WTC11 (cell line): ENCODE measurements at regions not wholly inside any gene's neighbourhood (a gene's known extent, or its start where the extent isn't known, plus 50 kb on each side); places are given as distances from the start of the nearest gene placed in this dataset.

Experiments
- ATAC-seq: fragments of 200-7000 bp; cut with Tn5 transposase; 2 replicates; pipeline ENCODE4 v1.10.0; 2021; ENCODE audit warnings: mild to moderate bottlenecking, moderate library complexity
- CTCF ChIA-PET: fragments of 300-600 bp; sonication (Branson Sonifier 250); formaldehyde crosslinking; loops from one replicate; lab custom pipeline; 2021; ENCODE audit warnings: antibody characterized with exemption; lab: Charles Lee
- POLR2A ChIA-PET: fragments of 350-600 bp; sonication (Branson Sonifier 250); formaldehyde crosslinking; loops from one replicate; lab custom pipeline; 2021; ENCODE audit warnings: antibody characterized with exemption; lab: Charles Lee
- DNase-seq: peaks from one replicate; pipeline ENCODE4 v3.0.0; 2021; ENCODE audit warnings: low spot score
- H3K27ac Mint-ChIP-seq: 2 replicates; pipeline ENCODE4 v1.8.0; 2021; ENCODE audit warnings: mixed read lengths
- H3K27me3 Mint-ChIP-seq: 2 replicates; pipeline ENCODE4 v1.8.0; 2021; ENCODE audit warnings: low read depth, mild to moderate bottlenecking, moderate library complexity, mixed read lengths
- H3K36me3 Mint-ChIP-seq: 2 replicates; pipeline ENCODE4 v1.8.0; 2021; ENCODE audit warnings: mixed read lengths
- H3K4me1 Mint-ChIP-seq: 2 replicates; pipeline ENCODE4 v1.8.0; 2022; ENCODE audit warnings: mixed read lengths
- H3K4me3 Mint-ChIP-seq: 2 replicates; pipeline ENCODE4 v1.8.0; 2021; ENCODE audit warnings: mild to moderate bottlenecking, moderate library complexity, mixed read lengths
- H3K9me3 Mint-ChIP-seq: 2 replicates; pipeline ENCODE4 v1.8.0; 2021; ENCODE audit warnings: mixed read lengths
- CTCF ChIP-seq: fragments of 200-600 bp; IDR thresholded peaks from 2 replicates; pipeline ENCODE4 v1.8.0; 2022; ENCODE audit warnings: antibody characterized with exemption
- EMX1 ChIP-seq: fragments of 250-450 bp; sonication (Bioruptor Pico); IDR thresholded peaks from 2 replicates; pipeline ENCODE4 v1.8.0; 2021; ENCODE audit warnings: mild to moderate bottlenecking
- FOXP1 ChIP-seq: sonication (generic); formaldehyde crosslinking; IDR thresholded peaks from 2 replicates; pipeline ENCODE4 v1.8.0; 2022; ENCODE audit warnings: missing genetic modification reagents, mild to moderate bottlenecking, moderate library complexity, borderline replicate concordance
- GABPB1 ChIP-seq: sonication (generic); formaldehyde crosslinking; IDR thresholded peaks from 2 replicates; pipeline ENCODE4 v1.8.1; 2023; ENCODE audit warnings: mild to moderate bottlenecking, missing genetic modification reagents
- HMGA2 ChIP-seq: fragments of 250-450 bp; sonication (Bioruptor Pico); IDR thresholded peaks from 2 replicates; pipeline ENCODE4 v1.4.0; 2021; ENCODE audit warnings: mild to moderate bottlenecking, moderate library complexity
- HMGXB4 ChIP-seq: sonication (generic); formaldehyde crosslinking; IDR thresholded peaks from 2 replicates; pipeline ENCODE4 v1.8.1; 2023; ENCODE audit warnings: mild to moderate bottlenecking, moderate library complexity, missing genetic modification reagents
- IRF2 ChIP-seq: sonication (generic); formaldehyde crosslinking; IDR thresholded peaks from 2 replicates; pipeline ENCODE4 v1.8.0; 2022; ENCODE audit warnings: low read depth, missing genetic modification reagents, borderline replicate concordance
- JAZF1 ChIP-seq: fragments of 250-450 bp; sonication (Bioruptor Pico); IDR thresholded peaks from 2 replicates; pipeline ENCODE4 v1.9.0; 2021; ENCODE audit warnings: moderate library complexity, mild to moderate bottlenecking, inconsistent platforms
- JUN ChIP-seq: sonication (generic); formaldehyde crosslinking; IDR thresholded peaks from 2 replicates; pipeline ENCODE4 v1.8.0; 2023; ENCODE audit warnings: mild to moderate bottlenecking, missing genetic modification reagents
- NR3C1 ChIP-seq: sonication (generic); formaldehyde crosslinking; conservative IDR thresholded peaks from 2 replicates; pipeline ENCODE4 v1.8.1; 2023; ENCODE audit warnings: low read depth, mild to moderate bottlenecking, missing genetic modification reagents
- RORB ChIP-seq: fragments of 250-450 bp; sonication (Bioruptor Pico); IDR thresholded peaks from 2 replicates; pipeline ENCODE4 v1.9.0; 2021; ENCODE audit warnings: mild to moderate bottlenecking
- SMAD3 ChIP-seq: sonication (generic); formaldehyde crosslinking; IDR thresholded peaks from 2 replicates; pipeline ENCODE4 v1.8.0; 2022; ENCODE audit warnings: missing genetic modification reagents, mild to moderate bottlenecking, borderline replicate concordance
- SOX15 ChIP-seq: fragments of 250-450 bp; sonication (Bioruptor Pico); IDR thresholded peaks from 2 replicates; pipeline ENCODE4 v1.9.0; 2021; ENCODE audit warnings: mild to moderate bottlenecking
- SP1 ChIP-seq: sonication (generic); formaldehyde crosslinking; conservative IDR thresholded peaks from 2 replicates; pipeline ENCODE4 v1.8.1; 2022; ENCODE audit warnings: missing genetic modification reagents
- TEAD4 ChIP-seq: sonication (generic); formaldehyde crosslinking; IDR thresholded peaks from 2 replicates; pipeline ENCODE4 v1.8.0; 2022; ENCODE audit warnings: mild to moderate bottlenecking, missing genetic modification reagents
- TP53 ChIP-seq: sonication (generic); formaldehyde crosslinking; IDR thresholded peaks from 2 replicates; pipeline ENCODE4 v1.8.1; 2023; ENCODE audit warnings: mild to moderate bottlenecking, missing genetic modification reagents
- ZBTB21 ChIP-seq: sonication (generic); formaldehyde crosslinking; IDR thresholded peaks from 2 replicates; pipeline ENCODE4 v1.8.1; 2023; ENCODE audit warnings: mild to moderate bottlenecking, missing genetic modification reagents, borderline replicate concordance
- ZMAT4 ChIP-seq: fragments of 250-450 bp; sonication (Bioruptor Pico); IDR thresholded peaks from 2 replicates; pipeline ENCODE4 v1.9.0; 2021; ENCODE audit warnings: mild to moderate bottlenecking
- ZNF219 ChIP-seq: sonication (generic); formaldehyde crosslinking; IDR thresholded peaks from 2 replicates; pipeline ENCODE4 v1.8.0; 2023; ENCODE audit warnings: missing genetic modification reagents, mild to moderate bottlenecking, borderline replicate concordance
- ZNF317 ChIP-seq: sonication (generic); formaldehyde crosslinking; IDR thresholded peaks from 2 replicates; pipeline ENCODE4 v1.8.1; 2023; ENCODE audit warnings: low read depth, mild to moderate bottlenecking, moderate library complexity, missing genetic modification reagents, borderline replicate concordance
- ZNF396 ChIP-seq: fragments of 250-450 bp; sonication (Bioruptor Pico); IDR thresholded peaks from 2 replicates; pipeline ENCODE4 v1.8.0; 2021; ENCODE audit warnings: mild to moderate bottlenecking, moderate library complexity, borderline replicate concordance
- ZNF671 ChIP-seq: fragments of 250-450 bp; sonication (Bioruptor Pico); IDR thresholded peaks from 2 replicates; pipeline ENCODE4 v1.8.0; 2021; ENCODE audit warnings: mild to moderate bottlenecking
- ZSCAN18 ChIP-seq: fragments of 250-450 bp; sonication (Bioruptor Pico); IDR thresholded peaks from 2 replicates; pipeline ENCODE4 v2.1.2; 2022; ENCODE audit warnings: mild to moderate bottlenecking, moderate library complexity
- TF ChIP-seq, protein P1 (sequence below): sonication (generic); formaldehyde crosslinking; IDR thresholded peaks from 2 replicates; pipeline ENCODE4 v1.8.0; 2022; ENCODE audit warnings: mild to moderate bottlenecking, missing genetic modification reagents
- TF ChIP-seq, protein P2 (sequence below): sonication (generic); formaldehyde crosslinking; IDR thresholded peaks from 2 replicates; pipeline ENCODE4 v1.8.1; 2023; ENCODE audit warnings: mild to moderate bottlenecking, missing genetic modification reagents, moderate library complexity
- TF ChIP-seq, protein P3 (sequence below): sonication (generic); formaldehyde crosslinking; IDR thresholded peaks from 2 replicates; pipeline ENCODE4 v1.8.1; 2022; ENCODE audit warnings: missing genetic modification reagents, borderline replicate concordance

GRCh38 chr3:59339818-59340217 lies 290.0 kb upstream of the CFAP20DC start:
- DNase-seq (no peak), ATAC-seq (no peak)
- no peak for TF ChIP-seq ZSCAN18 (CRISPR knock-in tag)
- no peak for TF ChIP-seq IRF2
- TF ChIP-seq HMGA2, result no peak
- no peak for TF ChIP-seq NR3C1 (CRISPR knock-in tag)
- no peak for TF ChIP-seq TP53 (CRISPR knock-in tag)
- TF ChIP-seq EMX1 (CRISPR knock-in tag), result no peak
- TF ChIP-seq SP1 (CRISPR knock-in tag), result no peak
- TF ChIP-seq ZNF396, result no peak
- TF ChIP-seq, protein P1, sequence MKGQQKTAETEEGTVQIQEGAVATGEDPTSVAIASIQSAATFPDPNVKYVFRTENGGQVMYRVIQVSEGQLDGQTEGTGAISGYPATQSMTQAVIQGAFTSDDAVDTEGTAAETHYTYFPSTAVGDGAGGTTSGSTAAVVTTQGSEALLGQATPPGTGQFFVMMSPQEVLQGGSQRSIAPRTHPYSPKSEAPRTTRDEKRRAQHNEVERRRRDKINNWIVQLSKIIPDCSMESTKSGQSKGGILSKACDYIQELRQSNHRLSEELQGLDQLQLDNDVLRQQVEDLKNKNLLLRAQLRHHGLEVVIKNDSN (CRISPR knock-in tag), result no peak
- TF ChIP-seq ZNF219 (CRISPR knock-in tag), result no peak
- TF ChIP-seq ZNF671 (CRISPR knock-in tag), result no peak
- TF ChIP-seq GABPB1 (CRISPR knock-in tag), result no peak
- TF ChIP-seq ZMAT4 (CRISPR knock-in tag), result no peak
- TF ChIP-seq SMAD3 (CRISPR knock-in tag), result no peak
- TF ChIP-seq HMGXB4 (CRISPR knock-in tag), result no peak
- Mint-ChIP-seq H3K4me1 (peaks cover 3% of the 10 kb centered on the region), H3K9me3 (no peaks in the 10 kb centered on the region), H3K4me3 (no peak overlapping the region), H3K27me3 (0 out of 2 replicates have a peak, but pooled peaks cover 3% of the 10 kb centered on the region), H3K36me3 (no peaks in the 10 kb centered on the region), H3K27ac (no peak overlapping the region)
- ChIA-PET CTCF (no interaction called here), POLR2A (no interaction called here)

DNA sequence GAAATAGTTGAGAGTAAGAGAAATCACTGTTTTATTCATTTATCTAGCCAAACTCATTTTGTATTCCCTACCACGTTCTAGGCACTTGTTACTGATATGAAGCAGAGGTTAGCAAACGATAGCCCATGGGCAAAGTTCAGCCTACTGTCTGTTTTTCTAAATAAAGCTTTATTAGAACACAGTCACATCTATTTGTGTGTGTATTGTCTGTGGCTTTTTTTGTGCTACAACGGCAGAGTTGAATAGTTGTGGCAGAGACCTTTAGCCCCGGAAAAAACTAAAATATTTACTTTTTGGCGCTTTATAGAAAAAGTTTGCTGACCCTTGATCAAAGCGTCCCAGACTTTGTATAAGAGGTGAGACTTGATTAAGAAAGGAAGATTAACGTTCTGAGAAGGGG lies 289.1 kb upstream of the CFAP20DC start:
- CTCF ChIA-PET, result no interaction called here
- no peak overlapping the region for H3K27ac Mint-ChIP-seq
- H3K9me3 Mint-ChIP-seq, result peaks cover 2% of the 10 kb centered on the region
- peaks cover 3% of the 10 kb centered on the region for H3K4me1 Mint-ChIP-seq
- ATAC-seq, result no peak
- H3K36me3 Mint-ChIP-seq, result peaks cover 2% of the 10 kb centered on the region
- POLR2A ChIA-PET, result no interaction called here
- DNase-seq, result no peak
- no peak overlapping the region for H3K4me3 Mint-ChIP-seq
- TF ChIP-seq RORB (CRISPR knock-in tag), result no peak
- no peak for TF ChIP-seq ZBTB21 (CRISPR knock-in tag)
- TF ChIP-seq, protein P2, sequence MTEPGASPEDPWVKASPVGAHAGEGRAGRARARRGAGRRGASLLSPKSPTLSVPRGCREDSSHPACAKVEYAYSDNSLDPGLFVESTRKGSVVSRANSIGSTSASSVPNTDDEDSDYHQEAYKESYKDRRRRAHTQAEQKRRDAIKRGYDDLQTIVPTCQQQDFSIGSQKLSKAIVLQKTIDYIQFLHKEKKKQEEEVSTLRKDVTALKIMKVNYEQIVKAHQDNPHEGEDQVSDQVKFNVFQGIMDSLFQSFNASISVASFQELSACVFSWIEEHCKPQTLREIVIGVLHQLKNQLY (CRISPR knock-in tag), result no peak
- TF ChIP-seq JAZF1 (CRISPR knock-in tag), result no peak
- no peak for TF ChIP-seq ZNF396
- TF ChIP-seq CTCF, result no peak
- TF ChIP-seq TEAD4 (CRISPR knock-in tag), result no peak
- TF ChIP-seq SOX15 (CRISPR knock-in tag), result no peak
- TF ChIP-seq SMAD3 (CRISPR knock-in tag), result no peak
- TF ChIP-seq ZNF317, result no peak
- no peak for TF ChIP-seq FOXP1 (CRISPR knock-in tag)
- no peak for TF ChIP-seq JUN (CRISPR knock-in tag)
- TF ChIP-seq, protein P3, sequence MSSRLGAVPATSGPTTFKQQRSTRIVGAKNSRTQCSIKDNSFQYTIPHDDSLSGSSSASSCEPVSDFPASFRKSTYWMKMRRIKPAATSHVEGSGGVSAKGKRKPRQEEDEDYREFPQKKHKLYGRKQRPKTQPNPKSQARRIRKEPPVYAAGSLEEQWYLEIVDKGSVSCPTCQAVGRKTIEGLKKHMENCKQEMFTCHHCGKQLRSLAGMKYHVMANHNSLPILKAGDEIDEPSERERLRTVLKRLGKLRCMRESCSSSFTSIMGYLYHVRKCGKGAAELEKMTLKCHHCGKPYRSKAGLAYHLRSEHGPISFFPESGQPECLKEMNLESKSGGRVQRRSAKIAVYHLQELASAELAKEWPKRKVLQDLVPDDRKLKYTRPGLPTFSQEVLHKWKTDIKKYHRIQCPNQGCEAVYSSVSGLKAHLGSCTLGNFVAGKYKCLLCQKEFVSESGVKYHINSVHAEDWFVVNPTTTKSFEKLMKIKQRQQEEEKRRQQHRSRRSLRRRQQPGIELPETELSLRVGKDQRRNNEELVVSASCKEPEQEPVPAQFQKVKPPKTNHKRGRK (CRISPR knock-in tag), result no peak
- H3K27me3 Mint-ChIP-seq, result peaks cover 5% of the 10 kb centered on the region; the same call in 1 of the 2 replicates
